ENCODE measurements at regions not wholly inside any gene's neighbourhood (a gene's known extent, or its start where the extent isn't known, plus 50 kb on each side); places are given as distances from the start of the nearest gene placed in this dataset.
"Not testable (repeated sequence)": the region's sequence is repeated elsewhere in the genome, so short reads cannot be mapped to it uniquely, and the experiment has no call there.

GRCh38 chr7:51382243-51382642 is 65.6 kb upstream of the COBL start:
- H4K5ac ChIP-seq (ENCODE audit: low read depth, low read length); H3K27me3 ChIP-seq (ENCODE audit: control insufficient read depth, insufficient read depth, low read length); H2AFZ ChIP-seq (replicated peaks; ENCODE audit: low read length, poor library complexity); H2BK15ac ChIP-seq (ENCODE audit: low read depth, low read length); H4K20me1 ChIP-seq (ENCODE audit: insufficient read depth, low read length); H3K9me1 ChIP-seq (ENCODE audit: insufficient read depth, low read length); H2BK20ac ChIP-seq (ENCODE audit: low read depth, low read length); intact Hi-C loops (cut with micrococcal nuclease); BruUV-seq (replicated peaks); H3K23ac ChIP-seq (ENCODE audit: low read depth, low read length); H3K4me2 ChIP-seq (ENCODE audit: low read depth, low read length); DNase-seq; H3K14ac ChIP-seq (replicated peaks; ENCODE audit: low read depth, low read length); H3K4ac ChIP-seq (ENCODE audit: low read depth, low read length); H4K91ac ChIP-seq (ENCODE audit: insufficient read depth, low read depth, low read length); H3K79me1 ChIP-seq (ENCODE audit: low read depth in 1 of 2, low read length in 2 of 2); H3K27ac ChIP-seq (ENCODE audit: insufficient read depth, low read length); H3K56ac ChIP-seq (ENCODE audit: extremely low read depth, insufficient read depth, low read length); POLR2A ChIA-PET (ENCODE audit: unreplicated experiment); H2AK9ac ChIP-seq (replicated peaks; ENCODE audit: low read depth, low read length, poor library complexity); H3K9me3 ChIP-seq (ENCODE audit: control insufficient read depth, insufficient read depth, low read length); H3K4me1 ChIP-seq (ENCODE audit: control insufficient read depth, insufficient read depth, low read length); H3K36me3 ChIP-seq (ENCODE audit: control insufficient read depth, insufficient read depth, low read length); H3K4me3 ChIP-seq (ENCODE audit: insufficient read depth, low read depth, low read length); ATAC-seq (ENCODE audit: low read depth); H3K18ac ChIP-seq (ENCODE audit: low read depth, low read length); in situ Hi-C loops (cut with MboI; ENCODE audit: low sequenced_read_pairs); H2BK120ac ChIP-seq (ENCODE audit: low read depth, low read length); CTCF ChIA-PET; dilution Hi-C loops (cut with HindIII; ENCODE audit: low sequenced_read_pairs, unreplicated experiment); H3K9ac ChIP-seq (ENCODE audit: low read depth, low read length); H2AK5ac ChIP-seq (ENCODE audit: low read depth, low read length); H2BK5ac ChIP-seq (ENCODE audit: low read depth, low read length, poor library complexity, severe bottlenecking); H4K8ac ChIP-seq (ENCODE audit: low read depth in 2 of 2, low read length in 2 of 2): not testable (repeated sequence)
- no CpG with 5 or more reads among the region's 7 CpGs for WGBS, 2 experiments (ENCODE audit: extremely low coverage in 2 of 2, insufficient read length in 1 of 2)
